ENCODE measurements at regions not wholly inside any gene's neighbourhood (a gene's known extent, or its start where the extent isn't known, plus 50 kb on each side); places are given as distances from the start of the nearest gene placed in this dataset.

GRCh38 chr5:173808079-173808808 is 79.9 kb upstream of the CPEB4 start:
- DNase-seq, result no peak

DNA sequence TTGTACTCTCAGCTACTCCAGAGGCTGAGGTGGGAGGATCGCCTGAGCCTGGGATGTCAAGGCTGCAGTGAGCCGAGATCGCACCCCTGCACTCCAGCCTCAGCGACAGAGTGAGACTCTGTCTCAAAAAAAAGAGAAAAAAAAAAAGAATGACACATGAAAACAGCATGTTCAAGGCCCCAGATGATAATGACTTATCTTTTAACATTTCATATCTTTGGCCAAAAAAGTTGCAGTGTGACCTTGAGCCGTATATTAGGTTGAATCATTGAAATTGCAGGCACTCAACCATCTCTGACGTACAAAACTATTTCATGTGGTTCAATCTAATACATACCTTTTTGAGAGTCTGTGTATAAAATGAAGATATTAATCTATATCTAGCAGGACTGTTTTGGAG is 79.1 kb upstream of the CPEB4 start:
- DNase-seq, result no peak

- DNase-seq, result no peak
Observed at GRCh38 chr5:173812811-173813550, 75.2 kb upstream of the CPEB4 start.

GRCh38 chr5:173814053-173814452 is 74.1 kb upstream of the CPEB4 start:
- DNase-seq, result no peak

DNA sequence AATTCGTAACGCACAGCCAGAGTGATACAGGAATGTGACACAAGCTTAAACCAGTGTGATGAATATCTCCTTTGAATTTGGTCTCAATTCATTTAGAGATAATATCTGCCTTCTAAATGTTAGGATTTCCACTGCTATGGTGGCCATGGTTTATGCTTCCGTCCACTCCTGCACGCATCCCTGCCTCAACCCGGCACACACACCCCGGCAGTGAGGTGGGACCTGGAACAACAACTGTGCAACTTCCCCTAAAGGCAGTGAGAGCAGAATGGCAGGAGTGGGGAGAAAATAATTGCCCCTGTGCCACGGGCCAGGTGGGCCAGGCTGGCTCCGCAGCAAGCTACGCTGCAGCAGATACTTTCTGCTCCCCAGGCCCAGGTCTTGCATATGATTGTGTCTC is 72.6 kb upstream of the CPEB4 start:
- no peak for DNase-seq

- DNase-seq, result no peak
Observed at GRCh38 chr5:173816728-173817127, 71.4 kb upstream of the CPEB4 start.

- no peak for DNase-seq
Observed at GRCh38 chr5:173817561-173817960, 70.6 kb upstream of the CPEB4 start.

DNA sequence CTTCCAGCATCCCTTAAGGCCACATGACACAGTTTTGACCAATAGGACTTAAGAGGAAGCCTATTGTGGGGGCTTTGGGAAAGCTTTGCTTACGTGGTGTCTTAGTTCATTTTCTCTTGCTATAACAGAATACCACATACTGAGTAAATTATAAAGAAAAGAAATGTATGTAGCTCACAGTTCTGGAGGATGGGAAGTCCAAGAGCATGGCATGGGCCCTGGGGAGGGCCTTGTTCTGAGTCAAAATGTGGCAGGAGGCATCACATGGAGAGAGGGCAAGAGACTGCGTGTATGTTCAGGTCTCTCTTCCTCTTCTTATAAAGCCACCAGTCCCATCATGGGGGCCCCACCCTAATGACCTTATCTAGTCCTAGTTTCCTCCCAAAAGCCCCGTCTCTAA is 68.6 kb upstream of the CPEB4 start:
- no peak for DNase-seq

DNA sequence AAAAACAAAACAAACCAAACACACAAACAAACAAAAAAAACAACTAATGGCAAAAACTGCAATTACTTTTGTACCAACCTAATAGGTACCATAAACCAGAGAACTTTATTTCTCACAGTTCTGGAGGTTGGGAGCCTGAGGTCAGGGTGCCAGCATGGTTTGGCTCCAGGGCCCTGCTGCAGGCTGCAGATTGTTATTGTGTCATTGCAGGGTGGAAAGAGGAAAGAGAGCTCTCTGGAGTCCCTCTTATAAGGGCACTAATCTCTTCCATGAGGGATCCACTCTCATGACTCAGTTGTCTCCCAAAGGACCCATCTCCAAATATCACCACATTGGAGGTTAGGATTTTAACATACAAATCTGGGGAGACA is 64.9 kb upstream of the CPEB4 start:
- no peak for DNase-seq

GRCh38 chr5:173823721-173824567 is 64.2 kb upstream of the CPEB4 start:
- DNase-seq, result no peak

DNA sequence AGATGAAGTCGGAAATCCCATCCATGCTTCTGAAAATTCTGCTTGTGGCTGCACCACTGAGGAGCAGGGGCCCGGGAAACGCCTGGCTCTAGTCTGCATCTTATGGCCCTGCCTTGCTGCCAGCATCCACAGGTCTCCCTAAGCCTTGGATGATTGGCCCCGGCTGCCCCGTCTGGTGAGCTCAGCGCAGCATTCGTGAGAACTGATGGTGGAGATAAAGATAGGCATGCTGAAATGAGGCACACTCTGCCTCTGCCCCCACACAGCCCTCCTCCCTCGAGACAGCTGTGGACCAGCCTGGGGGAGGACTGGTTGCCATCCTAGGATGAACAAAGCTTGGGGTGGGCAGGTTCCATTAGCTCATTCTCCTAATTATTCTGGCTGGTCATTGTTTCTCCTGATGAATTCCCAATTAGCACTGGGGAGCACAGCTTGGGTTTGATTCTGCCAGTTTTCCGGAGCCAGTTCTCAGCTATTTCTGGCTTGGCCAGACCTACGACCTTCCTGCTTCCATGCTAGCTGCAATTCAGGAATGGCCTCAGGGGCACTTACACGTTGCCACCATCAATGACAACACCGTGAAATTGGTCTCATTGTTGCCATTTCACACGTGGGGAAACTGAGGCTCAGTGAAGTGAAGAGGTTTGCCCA is 62.8 kb upstream of the CPEB4 start:
- DNase-seq, result no peak

GRCh38 chr5:173826086-173826427 is 62.1 kb upstream of the CPEB4 start:
- no peak for DNase-seq

DNA sequence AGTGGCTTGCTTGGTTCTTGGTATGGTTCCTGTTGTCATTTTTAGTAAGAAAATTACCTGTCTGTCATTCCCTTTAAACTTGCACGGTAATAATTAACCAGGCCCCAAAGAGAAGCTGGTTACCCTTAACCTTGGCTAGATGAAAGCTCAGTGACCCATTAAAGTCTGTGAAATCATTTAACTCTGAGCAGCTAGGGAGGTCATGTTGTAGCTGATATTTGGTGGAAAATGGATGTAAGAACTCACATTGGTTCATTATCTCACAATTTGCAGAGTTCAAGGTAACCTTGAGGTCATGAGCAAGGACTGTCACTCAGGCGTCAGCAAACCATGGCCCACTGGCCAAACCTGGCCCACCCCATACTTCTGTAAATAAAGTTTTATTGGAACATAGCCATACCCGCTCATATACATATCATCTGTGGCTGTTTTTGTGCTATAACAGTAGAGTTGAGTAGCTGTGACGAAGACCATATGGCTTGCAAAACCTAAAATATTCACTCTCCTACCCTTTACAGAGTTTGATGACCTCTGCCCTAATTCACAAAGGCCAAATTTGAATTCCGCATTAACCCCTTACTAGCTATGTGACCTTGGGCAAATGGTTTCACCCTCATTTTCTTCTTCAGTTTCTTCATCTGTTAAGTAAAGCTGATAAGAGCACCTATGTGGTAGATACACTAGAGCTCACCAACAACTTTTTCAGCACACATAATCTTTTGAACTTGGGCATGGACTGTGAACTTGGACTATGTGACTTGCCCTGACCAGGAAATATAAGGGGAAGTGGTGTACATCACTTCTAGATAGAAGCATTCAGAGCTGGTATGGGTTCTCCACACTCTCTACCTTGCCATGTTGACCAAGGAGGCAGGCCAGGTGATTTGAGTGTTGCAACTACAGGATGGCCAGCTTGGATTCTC is 61.5 kb upstream of the CPEB4 start:
- no peak for DNase-seq

GRCh38 chr5:173828952-173829351 is 59.2 kb upstream of the CPEB4 start:
- no peak for DNase-seq

- DNase-seq, result peak; percentile 68
Observed at GRCh38 chr5:173829826-173830225, 58.3 kb upstream of the CPEB4 start.

GRCh38 chr5:173830421-173830820 is 57.7 kb upstream of the CPEB4 start:
- no peak for DNase-seq

- no peak for DNase-seq
Observed at GRCh38 chr5:173831196-173831914, 56.8 kb upstream of the CPEB4 start.

GRCh38 chr5:173832386-173832785 is 55.8 kb upstream of the CPEB4 start:
- no peak for DNase-seq

- no peak for DNase-seq
Observed at GRCh38 chr5:173833196-173833985, 54.8 kb upstream of the CPEB4 start.

GRCh38 chr5:173834071-173834771 is 53.9 kb upstream of the CPEB4 start:
- no peak for DNase-seq

All from NCI-H1694 treated with DMSO at 0.1 percent for 48 hours (cell line).